Neural progenitor cell (in vitro differentiated cells): ENCODE measurements at regions not wholly inside any gene's neighbourhood (a gene's known extent, or its start where the extent isn't known, plus 50 kb on each side); places are given as distances from the start of the nearest gene placed in this dataset.

Experiments used
- DNase-seq: peaks from one replicate; pipeline ENCODE4 v3.0.0-alpha.2; 2016; ENCODE audit warnings: low spot score
- H2AFZ ChIP-seq: fragments of 200-600 bp; sonication (generic); replicated peaks from 2 replicates; pipeline ENCODE4 v1.6.1; 2016; ENCODE audit warnings: antibody characterized with exemption
- H3F3A ChIP-seq: fragments of 200-600 bp; sonication (generic); 2 replicates; pipeline ENCODE4 v1.6.1; 2016; ENCODE audit warnings: antibody characterized with exemption, low read depth
- H3K27ac ChIP-seq: fragments of 200-600 bp; sonication (generic); 2 replicates; pipeline ENCODE4 v1.5.1; 2016; ENCODE audit warnings: mild to moderate bottlenecking
- H3K27me3 ChIP-seq: fragments of 200-600 bp; sonication (generic); 2 replicates; pipeline ENCODE4 v1.6.1; 2016; ENCODE audit warnings: mild to moderate bottlenecking, moderate library complexity
- H3K36me3 ChIP-seq: fragments of 200-600 bp; sonication (generic); 2 replicates; pipeline ENCODE4 v1.5.1; 2016
- H3K4me1 ChIP-seq: fragments of 200-600 bp; sonication (generic); 2 replicates; pipeline ENCODE4 v1.6.1; 2016; ENCODE audit warnings: mixed run types
- H3K4me2 ChIP-seq: fragments of 200-600 bp; sonication (generic); 2 replicates; pipeline ENCODE4 v1.6.1; 2016
- H3K4me3 ChIP-seq: fragments of 200-600 bp; sonication (generic); 2 replicates; pipeline ENCODE4 v1.5.1; 2016
- H3K79me2 ChIP-seq: fragments of 200-600 bp; sonication (generic); 2 replicates; pipeline ENCODE4 v1.6.1; 2016; ENCODE audit warnings: low read depth
- H3K9ac ChIP-seq: fragments of 200-600 bp; sonication (generic); 2 replicates; pipeline ENCODE4 v1.6.1; 2016
- H3K9me3 ChIP-seq: fragments of 200-600 bp; sonication (generic); 2 replicates; pipeline ENCODE4 v1.5.1; 2016; ENCODE audit warnings: low read depth
- H4K20me1 ChIP-seq: fragments of 200-600 bp; sonication (generic); 2 replicates; pipeline ENCODE4 v1.6.1; 2016; ENCODE audit warnings: low read depth
- H3K27ac Mint-ChIP-seq: 3 replicates; pipeline ENCODE4 v1.8.0; 2021; ENCODE audit warnings: mixed read lengths
- H3K27me3 Mint-ChIP-seq: 2 replicates; pipeline ENCODE4 v1.8.0; 2022; ENCODE audit warnings: low read depth, mild to moderate bottlenecking, inconsistent platforms, moderate library complexity, mixed read lengths; ENCODE audit not compliant: insufficient read depth
- H3K36me3 Mint-ChIP-seq: 3 replicates; pipeline ENCODE4 v1.8.0; 2021; ENCODE audit warnings: mixed read lengths
- H3K4me1 Mint-ChIP-seq: 3 replicates; pipeline ENCODE4 v1.8.0; 2021; ENCODE audit warnings: mixed read lengths
- H3K4me3 Mint-ChIP-seq: 3 replicates; pipeline ENCODE4 v1.8.0; 2021; ENCODE audit warnings: mild to moderate bottlenecking, moderate library complexity, mixed read lengths
- H3K9me3 Mint-ChIP-seq: 3 replicates; pipeline ENCODE4 v1.8.0; 2020; ENCODE audit warnings: mixed read lengths
- EZH2 ChIP-seq: fragments of 200-600 bp; sonication (generic); IDR thresholded peaks from 2 replicates; pipeline ENCODE4 v1.6.1; 2017; ENCODE audit warnings: antibody characterized with exemption, mild to moderate bottlenecking, moderate library complexity
- EZH2phosphoT487 ChIP-seq: fragments of 200-600 bp; sonication (generic); IDR thresholded peaks from 2 replicates; pipeline ENCODE4 v1.6.1; 2017; ENCODE audit warnings: antibody characterized with exemption
- TF ChIP-seq, protein P1 (sequence below): fragments of 200-600 bp; sonication (generic); IDR thresholded peaks from 2 replicates; pipeline ENCODE4 v1.5.1; 2017; ENCODE audit warnings: antibody characterized with exemption, mild to moderate bottlenecking

DNA sequence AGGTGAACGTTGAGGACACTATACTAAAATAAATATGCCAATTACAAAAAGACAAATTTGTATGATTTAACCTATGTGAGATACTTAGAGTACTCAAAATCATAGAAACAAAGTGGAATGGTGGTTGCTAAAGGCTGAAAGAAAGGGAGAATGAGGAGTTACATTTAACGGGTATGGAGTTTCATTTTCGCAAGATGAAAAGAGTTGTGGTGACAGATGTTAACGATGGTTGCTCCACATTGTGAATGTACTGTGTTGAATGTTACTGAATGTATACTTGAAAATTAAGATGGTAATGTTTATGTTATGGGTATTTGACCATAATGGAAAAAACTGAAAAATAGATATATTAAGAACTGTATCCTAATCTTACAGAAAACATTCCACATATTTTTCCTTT lies 51.3 kb upstream of the MOCS2 start:
- Mint-ChIP-seq H3K27me3 (no peaks in the 10 kb centered on the region), H3K27ac (no peak overlapping the region)

DNA sequence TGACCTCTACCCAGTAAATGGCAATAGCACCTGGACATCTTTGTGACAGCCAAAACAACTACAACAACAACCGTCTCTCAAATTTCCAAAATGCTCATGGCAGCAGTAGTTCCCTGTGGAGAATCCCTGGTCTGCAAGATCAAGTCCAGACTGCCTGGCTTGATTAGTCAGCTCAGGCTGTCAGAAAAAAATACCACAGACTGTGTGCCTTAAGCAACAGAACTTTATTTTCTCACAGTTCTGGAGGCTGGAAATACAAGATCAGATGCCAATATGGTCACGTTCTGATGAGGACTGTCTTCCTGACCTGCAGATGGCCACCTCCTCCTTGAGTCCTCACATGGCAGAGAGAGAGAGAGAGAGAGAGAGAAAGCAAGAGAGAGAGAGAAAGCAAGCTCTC lies 52.3 kb upstream of the MOCS2 start:
- Histone ChIP-seq H3K4me3 (no peak overlapping the region), H4K20me1 (no peaks in the 10 kb centered on the region), H3K9ac (no peak overlapping the region), H2AFZ (no peak overlapping the region), H3K79me2 (no peaks in the 10 kb centered on the region), H3K36me3 (no peaks in the 10 kb centered on the region), H3K9me3 (no peaks in the 10 kb centered on the region), H3K27ac (no peak overlapping the region), H3K4me1 (no peaks in the 10 kb centered on the region), H3K27me3 (no peaks in the 10 kb centered on the region), H3F3A (no peaks in the 10 kb centered on the region), H3K4me2 (no peak overlapping the region)
- Mint-ChIP-seq H3K27me3 (no peaks in the 10 kb centered on the region), H3K4me3 (no peak overlapping the region), H3K36me3 (no peaks in the 10 kb centered on the region), H3K4me1 (no peaks in the 10 kb centered on the region), H3K9me3 (no peaks in the 10 kb centered on the region), H3K27ac (no peak overlapping the region)
- no peak for TF ChIP-seq EZH2phosphoT487
- TF ChIP-seq, protein P1, sequence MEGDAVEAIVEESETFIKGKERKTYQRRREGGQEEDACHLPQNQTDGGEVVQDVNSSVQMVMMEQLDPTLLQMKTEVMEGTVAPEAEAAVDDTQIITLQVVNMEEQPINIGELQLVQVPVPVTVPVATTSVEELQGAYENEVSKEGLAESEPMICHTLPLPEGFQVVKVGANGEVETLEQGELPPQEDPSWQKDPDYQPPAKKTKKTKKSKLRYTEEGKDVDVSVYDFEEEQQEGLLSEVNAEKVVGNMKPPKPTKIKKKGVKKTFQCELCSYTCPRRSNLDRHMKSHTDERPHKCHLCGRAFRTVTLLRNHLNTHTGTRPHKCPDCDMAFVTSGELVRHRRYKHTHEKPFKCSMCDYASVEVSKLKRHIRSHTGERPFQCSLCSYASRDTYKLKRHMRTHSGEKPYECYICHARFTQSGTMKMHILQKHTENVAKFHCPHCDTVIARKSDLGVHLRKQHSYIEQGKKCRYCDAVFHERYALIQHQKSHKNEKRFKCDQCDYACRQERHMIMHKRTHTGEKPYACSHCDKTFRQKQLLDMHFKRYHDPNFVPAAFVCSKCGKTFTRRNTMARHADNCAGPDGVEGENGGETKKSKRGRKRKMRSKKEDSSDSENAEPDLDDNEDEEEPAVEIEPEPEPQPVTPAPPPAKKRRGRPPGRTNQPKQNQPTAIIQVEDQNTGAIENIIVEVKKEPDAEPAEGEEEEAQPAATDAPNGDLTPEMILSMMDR: no peak
- no peak for TF ChIP-seq EZH2
- DNase-seq: no peak

More for the DNA sequence above, 51.3 kb upstream of the MOCS2 start:
- no peaks in the 10 kb centered on the region for H3K9me3 ChIP-seq
- no peaks in the 10 kb centered on the region for H3K4me1 ChIP-seq
- no peaks in the 10 kb centered on the region for H4K20me1 ChIP-seq
- no peaks in the 10 kb centered on the region for H3K36me3 ChIP-seq
- H3K27me3 ChIP-seq: no peaks in the 10 kb centered on the region
- no peak overlapping the region for H3K9ac ChIP-seq
- Mint-ChIP-seq H3K36me3 (no peaks in the 10 kb centered on the region), H3K9me3 (no peaks in the 10 kb centered on the region), H3K4me3 (no peak overlapping the region), H3K4me1 (no peaks in the 10 kb centered on the region)
- TF ChIP-seq EZH2phosphoT487: no peak
- H2AFZ ChIP-seq: no peak overlapping the region
- no peaks in the 10 kb centered on the region for H3K79me2 ChIP-seq
- H3F3A ChIP-seq: no peaks in the 10 kb centered on the region
- H3K4me2 ChIP-seq: no peak overlapping the region
- no peak for DNase-seq
- no peak overlapping the region for H3K27ac ChIP-seq
- H3K4me3 ChIP-seq: no peak overlapping the region

DNA sequence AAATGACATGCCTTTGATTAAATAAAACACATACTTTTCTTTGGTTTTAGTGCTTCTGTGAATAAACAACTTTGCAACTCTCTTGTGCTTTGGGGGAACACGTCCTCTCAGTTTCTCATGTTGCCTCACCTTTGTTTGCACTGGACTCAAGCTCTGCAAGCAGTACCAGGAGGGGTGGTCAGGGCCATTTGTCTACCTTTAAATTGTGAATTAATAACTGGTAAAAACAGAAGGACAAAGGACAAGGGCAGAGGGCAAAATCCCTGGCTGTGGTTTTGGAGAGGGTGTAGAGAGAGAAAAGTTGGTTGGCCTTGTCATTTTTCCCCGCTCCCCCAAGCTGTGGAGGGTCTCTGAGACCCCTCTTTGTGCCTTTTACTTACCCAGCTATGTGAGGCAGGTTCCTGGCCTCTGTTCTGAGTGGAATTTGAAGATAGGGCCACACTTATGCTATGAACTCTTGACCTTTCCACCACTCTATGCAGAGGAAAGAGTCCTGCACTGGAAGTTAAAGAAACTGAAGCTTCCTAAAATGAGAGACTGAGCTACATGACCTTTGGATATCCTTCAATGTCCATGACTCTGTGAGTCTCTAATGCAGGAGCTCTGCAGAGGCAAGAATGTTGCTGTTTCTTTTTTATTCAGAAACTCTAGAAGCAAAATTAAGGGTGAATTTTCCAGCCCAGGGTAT lies 55.1 kb upstream of the MOCS2 start:
- H3K4me1 Mint-ChIP-seq: no peaks in the 10 kb centered on the region
- DNase-seq: no peak
- Histone ChIP-seq H3K79me2 (no peaks in the 10 kb centered on the region), H3K4me2 (no peak overlapping the region), H3K36me3 (no peaks in the 10 kb centered on the region), H3F3A (no peaks in the 10 kb centered on the region), H3K9ac (no peak overlapping the region), H2AFZ (no peak overlapping the region), H3K4me3 (no peak overlapping the region), H3K27me3 (no peaks in the 10 kb centered on the region), H4K20me1 (no peaks in the 10 kb centered on the region), H3K9me3 (no peaks in the 10 kb centered on the region), H3K4me1 (no peaks in the 10 kb centered on the region), H3K27ac (no peak overlapping the region)
- H3K27me3 Mint-ChIP-seq: no peaks in the 10 kb centered on the region
- H3K27ac Mint-ChIP-seq: no peak overlapping the region
- no peaks in the 10 kb centered on the region for H3K9me3 Mint-ChIP-seq
- H3K36me3 Mint-ChIP-seq: no peaks in the 10 kb centered on the region
- H3K4me3 Mint-ChIP-seq: no peak overlapping the region
- TF ChIP-seq, protein P1: no peak
- TF ChIP-seq EZH2phosphoT487: no peak
- TF ChIP-seq EZH2: no peak

DNA sequence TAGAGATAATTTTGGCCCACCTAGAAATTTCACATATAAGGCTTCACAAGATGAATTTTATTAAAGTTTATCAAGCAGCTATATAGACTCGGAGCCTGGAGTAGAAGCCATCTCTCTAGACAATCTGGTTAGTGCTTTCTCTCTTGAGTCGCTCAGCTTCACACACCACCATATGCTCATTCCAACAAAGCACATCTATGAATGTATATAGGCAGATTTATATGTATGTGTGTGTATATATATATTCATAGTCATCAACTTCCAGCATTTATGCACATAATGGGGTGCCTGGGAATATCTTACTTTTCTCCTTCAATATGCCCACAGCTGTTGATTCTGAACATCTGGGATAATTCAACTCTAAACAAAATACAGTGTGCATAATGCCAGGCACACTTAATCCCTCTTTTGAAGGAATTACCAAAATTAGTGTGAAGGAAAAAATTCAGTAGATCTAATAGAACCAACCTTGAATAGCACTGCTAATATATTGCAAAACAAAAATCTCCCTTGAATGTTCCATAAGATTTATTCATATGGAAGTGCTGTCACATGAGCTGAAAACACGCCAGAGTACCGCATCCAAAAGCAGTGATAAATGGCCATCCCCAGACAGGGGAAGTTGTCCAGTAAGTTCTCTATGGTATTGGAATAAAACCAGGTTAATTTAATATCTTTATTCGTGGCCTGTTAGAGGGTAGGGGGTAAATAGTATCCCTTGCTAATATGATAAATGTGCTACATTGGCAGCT lies 56.0 kb upstream of the MOCS2 start:
- Mint-ChIP-seq H3K4me1 (no peaks in the 10 kb centered on the region), H3K27ac (no peak overlapping the region), H3K4me3 (no peak overlapping the region), H3K27me3 (no peaks in the 10 kb centered on the region), H3K9me3 (no peaks in the 10 kb centered on the region), H3K36me3 (no peaks in the 10 kb centered on the region)
- H3K9me3 ChIP-seq: no peaks in the 10 kb centered on the region
- H4K20me1 ChIP-seq: no peaks in the 10 kb centered on the region
- H3K4me3 ChIP-seq: no peak overlapping the region
- no peak for TF ChIP-seq EZH2phosphoT487
- no peak for DNase-seq
- no peak overlapping the region for H3K9ac ChIP-seq
- no peaks in the 10 kb centered on the region for H3F3A ChIP-seq
- H2AFZ ChIP-seq: no peak overlapping the region
- H3K27ac ChIP-seq: no peak overlapping the region
- no peak overlapping the region for H3K4me2 ChIP-seq
- H3K79me2 ChIP-seq: no peaks in the 10 kb centered on the region
- no peaks in the 10 kb centered on the region for H3K4me1 ChIP-seq
- no peaks in the 10 kb centered on the region for H3K36me3 ChIP-seq
- no peaks in the 10 kb centered on the region for H3K27me3 ChIP-seq
